K562 (cell line): ENCODE measurements at regions not wholly inside any gene's neighbourhood (a gene's known extent, or its start where the extent isn't known, plus 50 kb on each side); places are given as distances from the start of the nearest gene placed in this dataset.
A peak's percentile ranks its signal among the peaks of the same experiment; 100 is the strongest.

Experiments used
- ATAC-seq: fragments of 200-7000 bp; cut with Tn5 transposase; 3 replicates; pipeline ENCODE4 v1.9.1; 2020; ENCODE audit warnings: moderate library complexity
- BruUV-seq: library from RNA; stranded (reverse); fragments of 400-500 nt; replicated peaks from 2 replicates; lab custom pipeline; 2021; lab: Mats Ljungman, UMichigan
- CTCF ChIA-PET: fragments of 300-600 bp; formaldehyde crosslinking; extraction: SDS; loops from one replicate; lab custom pipeline; 2021; ENCODE audit warnings: low intra/inter-chr PET ratio; lab: Yijun Ruan, JAX
- POLR2A ChIA-PET: fragments of 300-600, 350-650 bp; sonication (Branson Sonifier 250); formaldehyde crosslinking; extraction: SDS; loops from one replicate; lab custom pipeline; 2021; ENCODE audit warnings: antibody characterized with exemption, inconsistent platforms; lab: Yijun Ruan, JAX
- DNase-seq, 4 experiments: peaks; one replicate each; pipeline versions ENCODE4 v3.0.0 to v3.0.0-alpha.2; 2011 to 2018; ENCODE audit warnings: low spot score in 3 of 4, mixed read lengths in 3 of 4; ENCODE audit errors: extremely low read depth in 1 of 4
- FAIRE-seq: peaks from 2 replicates; lab custom pipeline; 2011; peaks lifted over from hg19 to GRCh38; lab: Jason Lieb, UNC
- H2AFZ ChIP-seq: 2 replicates; pipeline ENCODE4 v1.6.0; 2011; ENCODE audit warnings: low read depth, low read length, control low read depth, inconsistent platforms
- H3K27ac ChIP-seq: fragments of 200-600 bp; 3 replicates; pipeline ENCODE4 v1.8.0; 2011; ENCODE audit warnings: low read depth, mild to moderate bottlenecking, control low read depth, inconsistent platforms, low read length, moderate library complexity, mixed read lengths; ENCODE audit errors: extremely low read depth
- H3K27me3 ChIP-seq, 2 experiments: fragments of 300-600 bp in 1 of 2; 2 replicates in 1 of 2; 3 replicates in 1 of 2; pipeline versions ENCODE4 v1.6.0 to v1.8.0; 2011; ENCODE audit warnings: inconsistent platforms in 2 of 2, low read length in 2 of 2, mild to moderate bottlenecking in 1 of 2, mixed read lengths in 1 of 2, moderate library complexity in 1 of 2; ENCODE audit not compliant: control insufficient read depth in 2 of 2, insufficient read depth in 2 of 2
- H3K36me3 ChIP-seq: fragments of 300-600 bp; 3 replicates; pipeline ENCODE4 v1.8.0; 2011; ENCODE audit warnings: mild to moderate bottlenecking, low read length, inconsistent platforms; ENCODE audit not compliant: control insufficient read depth, insufficient read depth
- H3K4me1 ChIP-seq, 2 experiments: fragments of 200-600 bp in 1 of 2; replicated peaks in 1 of 2; 2 replicates in 1 of 2; 3 replicates in 1 of 2; pipeline versions ENCODE4 v1.5.1 to v1.8.0; 2011; ENCODE audit warnings: inconsistent platforms in 2 of 2, low read length in 2 of 2, mild to moderate bottlenecking in 1 of 2, mixed read lengths in 1 of 2, moderate library complexity in 1 of 2; ENCODE audit not compliant: control insufficient read depth in 2 of 2, insufficient read depth in 2 of 2
- H3K4me2 ChIP-seq: 2 replicates; pipeline ENCODE4 v1.6.1; 2011; ENCODE audit warnings: low read length, control low read depth, inconsistent platforms, mixed read lengths; ENCODE audit not compliant: insufficient read depth
- H3K4me3 ChIP-seq: fragments of 200-600 bp; sonication (generic), shearing (Covaris generic); 2 replicates; pipeline ENCODE4 v1.5.1; 2016; ENCODE audit warnings: control low read depth, inconsistent platforms
- H3K79me2 ChIP-seq: fragments of 200-600 bp; 3 replicates; pipeline ENCODE4 v1.8.0; 2011; ENCODE audit warnings: low read length, inconsistent platforms; ENCODE audit not compliant: control insufficient read depth, insufficient read depth
- H3K9ac ChIP-seq, 2 experiments: 2 replicates each; pipeline versions ENCODE4 v1.6.0 to v1.6.1; 2011; ENCODE audit warnings: low read depth in 2 of 2, low read length in 2 of 2, control low read depth in 1 of 2, inconsistent platforms in 1 of 2, mild to moderate bottlenecking in 1 of 2, mixed read lengths in 1 of 2; ENCODE audit not compliant: insufficient read depth in 1 of 2
- H3K9me1 ChIP-seq: one replicate; pipeline ENCODE4 v1.6.0; 2011; ENCODE audit warnings: inconsistent platforms, mild to moderate bottlenecking, low read length, moderate library complexity; ENCODE audit not compliant: control insufficient read depth, insufficient read depth
- H3K9me3 ChIP-seq: replicated peaks from 2 replicates; pipeline ENCODE4 v1.5.1; 2011; ENCODE audit warnings: low read depth, low read length, inconsistent platforms; ENCODE audit not compliant: control insufficient read depth, insufficient read depth
- H4K20me1 ChIP-seq: replicated peaks from 2 replicates; pipeline ENCODE4 v1.6.1; 2011; ENCODE audit warnings: low read length, inconsistent platforms, mixed read lengths; ENCODE audit not compliant: control insufficient read depth, insufficient read depth
- FOXJ2 ChIP-seq: fragments of 200-800 bp; sonication (Bioruptor generic); IDR thresholded peaks from 2 replicates; pipeline ENCODE4 v1.6.1; 2016; ENCODE audit warnings: missing genetic modification characterization, missing compliant biosample characterization
- MEIS2 ChIP-seq: fragments of 450-650 bp; IDR thresholded peaks from 2 replicates; pipeline ENCODE4 v1.6.1; 2014; ENCODE audit warnings: mild to moderate bottlenecking; ENCODE audit not compliant: partially characterized antibody
- RERE ChIP-seq: sonication (generic); formaldehyde crosslinking; IDR thresholded peaks from 2 replicates; pipeline ENCODE4 v1.8.0; 2023; ENCODE audit warnings: missing genetic modification reagents, mild to moderate bottlenecking, borderline replicate concordance
- SMARCB1 ChIP-seq: IDR thresholded peaks from 2 replicates; pipeline ENCODE4 v1.6.1; 2011; ENCODE audit warnings: improper control_type of control experiment, low read depth; ENCODE audit not compliant: insufficient read length
- TEAD2 ChIP-seq: fragments of 450-650 bp; IDR thresholded peaks from 2 replicates; pipeline ENCODE4 v1.6.1; 2016; ENCODE audit warnings: missing genetic modification characterization, control low read depth, missing compliant biosample characterization
- WGBS: fragments of 100-300 bp; shearing (Covaris generic); methylation state at CpG from one replicate; pipeline ENCODE4 v1.1.6; 2016; ENCODE audit warnings: low coverage, mixed read lengths; ENCODE audit not compliant: insufficient coverage; ENCODE audit errors: missing lambda C conversion rate; 5-methylcytosine and 5-hydroxymethylcytosine counted together
- in situ Hi-C: fragments of 300-500 bp; cut with MboI; formaldehyde crosslinking; loops from 4 replicates; pipeline ENCODE4 v1.15.0; 2018; ENCODE audit warnings: inconsistent platforms, mixed read lengths
- intact Hi-C: fragments of 100-400 bp; cut with micrococcal nuclease; formaldehyde crosslinking; loops from 2 replicates; pipeline ENCODE4 v1.14.2; 2022

GRCh38 chr20:48405909-48406308 lies 421.9 kb downstream of the PREX1 start (continued):
- TF ChIP-seq RERE (CRISPR knock-in tag): no peak

GRCh38 chr20:48404598-48404997 lies 423.2 kb downstream of the PREX1 start:
- peak in 1 of 4 experiments; percentile 11 for DNase-seq

More at GRCh38 chr20:48404598-48404997, 423.2 kb downstream of the PREX1 start:
- in situ Hi-C loops (no loop called here), intact Hi-C loops (no loop called here)
- FAIRE-seq: no peak
- peaks cover 7 to 38% of the 10 kb centered on the region in 2 experiments; a peak in 3 of 5 replicates for H3K27me3 ChIP-seq
- no peak overlapping the region for H3K4me2 ChIP-seq
- no peak for TF ChIP-seq SMARCB1
- no peak for TF ChIP-seq FOXJ2
- TF ChIP-seq TEAD2 (tag): no peak
- TF ChIP-seq MEIS2: no peak
- no peak overlapping the region for H2AFZ ChIP-seq
- H3K79me2 ChIP-seq: no peaks in the 10 kb centered on the region
- no peak overlapping the region for H3K27ac ChIP-seq
- WGBS: 0% methylated on average over 5 of the region's 5 CpGs
- no peaks in the 10 kb centered on the region for H3K9me1 ChIP-seq
- no peak overlapping the region for H3K4me3 ChIP-seq
- peak; percentile 69; the same call in 2 of the 3 replicates for ATAC-seq
- peaks cover 5% of the 10 kb centered on the region; the same call in 1 of the 2 replicates for H4K20me1 ChIP-seq
- no TSS peak for BruUV-seq
- no peaks in the 10 kb centered on the region for H3K9me3 ChIP-seq
- H3K9ac ChIP-seq: no peak overlapping the region
- H3K36me3 ChIP-seq: no peaks in the 10 kb centered on the region
- H3K4me1 ChIP-seq: peaks cover 0 to 4% of the 10 kb centered on the region in 2 experiments; a peak in 1 of 5 replicates
- POLR2A ChIA-PET: interaction anchor here (0.6 kb wide), 3 partner anchors 8 to 303 kb away, joined by 3 to 4 read pairs (median 3); no protein-coding TSS in a partner anchor
- CTCF ChIA-PET: no interaction called here
